ENCODE measurements at regions not wholly inside any gene's neighbourhood (a gene's known extent, or its start where the extent isn't known, plus 50 kb on each side); places are given as distances from the start of the nearest gene placed in this dataset.

- TF ChIP-seq POLR2AphosphoS5 (IDR thresholded peaks at IDR 0.05; ENCODE audit: low read depth, low read length): no peak
- no peak for TF ChIP-seq SIN3A (IDR thresholded peaks at IDR 0.05; ENCODE audit: borderline replicate concordance, insufficient read depth, low read length)
- TF ChIP-seq TAF1 (IDR thresholded peaks at IDR 0.05; ENCODE audit: borderline replicate concordance, insufficient read depth, low read length): no peak
- TF ChIP-seq REST (IDR thresholded peaks at IDR 0.05; ENCODE audit: insufficient read depth in 1 of 2, low read depth in 2 of 2, low read length in 2 of 2): no peak
These were observed 70.3 kb upstream of the KLHL29 start for GRCh38 chr2:23314687-23315086.

All from PFSK-1 (cell line).